ENCODE measurements at regions not wholly inside any gene's neighbourhood (a gene's known extent, or its start where the extent isn't known, plus 50 kb on each side); places are given as distances from the start of the nearest gene placed in this dataset.

- Histone ChIP-seq H3K4me3 (no peak overlapping the region), H3K27ac (ENCODE audit: extremely low read depth, low read depth, low read length) (peak overlapping the region; percentile 70; the same call in 2 of the 3 replicates), H3K36me3 (ENCODE audit: control insufficient read depth, insufficient read depth, low read length) (no peaks in the 10 kb centered on the region), H3K9me3 (replicated peaks; ENCODE audit: control insufficient read depth, insufficient read depth, low read depth, low read length) (no peaks in the 10 kb centered on the region), H2AFZ (ENCODE audit: low read depth, low read length) (0 out of 2 replicates have a peak overlapping the region, but pooled peaks have one; percentile 5), H3K9me1 (ENCODE audit: control insufficient read depth, insufficient read depth, low read length) (no peaks in the 10 kb centered on the region), H3K27me3 (ENCODE audit: control insufficient read depth in 2 of 2, insufficient read depth in 2 of 2, low read length in 2 of 2) (no peaks in the 10 kb centered on the region), H3K4me1 (replicated peaks in 1 of 2; ENCODE audit: control insufficient read depth in 2 of 2, insufficient read depth in 2 of 2, low read length in 2 of 2) (peaks cover 0 to 28% of the 10 kb centered on the region in 2 experiments; a peak in 3 of 5 replicates), H3K4me2 (ENCODE audit: insufficient read depth, low read length) (peak overlapping the region; percentile 38), H4K20me1 (replicated peaks; ENCODE audit: control insufficient read depth, insufficient read depth, low read length) (no peaks in the 10 kb centered on the region), H3K9ac (ENCODE audit: insufficient read depth in 1 of 2, low read depth in 2 of 2, low read length in 2 of 2) (peak overlapping the region in 1 of 2 experiments; percentile 38; a peak in 1 of 4 replicates), H3K79me2 (ENCODE audit: control insufficient read depth, insufficient read depth, low read length) (no peaks in the 10 kb centered on the region)
- POLR2A ChIA-PET = no interaction called here
- DNase-seq (ENCODE audit: extremely low read depth in 1 of 4, low spot score in 3 of 4) = no peak
- in situ Hi-C loops (cut with MboI) = no loop called here
- CTCF ChIA-PET (ENCODE audit: low intra/inter-chr PET ratio) = no interaction called here
- peak; percentile 18; the same call in 2 of the 3 replicates for ATAC-seq
- no TSS peak for BruUV-seq (replicated peaks)
- intact Hi-C loops (cut with micrococcal nuclease) = no loop called here
- WGBS (ENCODE audit: insufficient coverage, low coverage, missing lambda C conversion rate) = 12% methylated on average over 8 of the region's 8 CpGs
- no peak for FAIRE-seq
- TF ChIP-seq ZNF395 (CRISPR knock-in tag; IDR thresholded peaks at IDR 0.05) = 0 out of 2 replicates have a peak, but pooled peaks have one; percentile 44
- no peak for TF ChIP-seq NCOA4 (IDR thresholded peaks at IDR 0.05; ENCODE audit: partially characterized antibody)
- TF ChIP-seq SUPT5H (IDR thresholded peaks at IDR 0.05) = no peak
- TF ChIP-seq SNAPC5 (CRISPR knock-in tag; IDR thresholded peaks at IDR 0.05) = no peak
- TF ChIP-seq CTCF (IDR thresholded peaks at IDR 0.05 in 2 of 3, conservative IDR thresholded peaks at IDR 0.05 in 1 of 3; ENCODE audit: insufficient read depth in 2 of 3, low read depth in 1 of 3, low read length in 3 of 3) = no peak
- TF ChIP-seq DMBX1 (CRISPR knock-in tag; IDR thresholded peaks at IDR 0.05; ENCODE audit: borderline replicate concordance) = peak; percentile 59; the same call in 1 of the 2 replicates
- no peak for TF ChIP-seq KAT2B (IDR thresholded peaks at IDR 0.05; ENCODE audit: low read depth, low read length)
- no peak for TF ChIP-seq ZBTB17 (CRISPR knock-in tag; IDR thresholded peaks at IDR 0.05)
- TF ChIP-seq CEBPG (CRISPR knock-in tag; IDR thresholded peaks at IDR 0.05) = no peak
- TF ChIP-seq CEBPG (tag; conservative IDR thresholded peaks at IDR 0.05 in 1 of 2, IDR thresholded peaks at IDR 0.05 in 1 of 2) = peak in 1 of 2 experiments; percentile 14; a peak in 1 of 4 replicates
- no peak for TF ChIP-seq PKNOX1 (IDR thresholded peaks at IDR 0.05)
- TF ChIP-seq RNF2 (IDR thresholded peaks at IDR 0.05) = no peak
- TF ChIP-seq HEY1 (CRISPR knock-in tag; IDR thresholded peaks at IDR 0.05; ENCODE audit: borderline replicate concordance) = 0 out of 2 replicates have a peak, but pooled peaks have one; percentile 38
- no peak for TF ChIP-seq TAF9B (IDR thresholded peaks at IDR 0.05; ENCODE audit: partially characterized antibody)
- TF ChIP-seq DPF2 (IDR thresholded peaks at IDR 0.05) = no peak
- no peak for TF ChIP-seq ZBTB33 (CRISPR knock-in tag; IDR thresholded peaks at IDR 0.05)
- TF ChIP-seq TSC22D4 (tag; IDR thresholded peaks at IDR 0.05) = no peak
These were observed 170.2 kb upstream of the HMGA2 start for GRCh38 chr12:65653946-65654629.
